Common myeloid progenitor, CD34-positive (primary cell): ENCODE measurements at regions not wholly inside any gene's neighbourhood (a gene's known extent, or its start where the extent isn't known, plus 50 kb on each side); places are given as distances from the start of the nearest gene placed in this dataset.

ENCODE experiments used
- CTCF ChIA-PET: fragments of 350-600 bp; sonication (Branson Sonifier 250); formaldehyde crosslinking; loops from one replicate; lab custom pipeline; 2021; ENCODE audit warnings: antibody characterized with exemption; lab: Charles Lee
- POLR2A ChIA-PET: fragments of 350-600 bp; sonication (Branson Sonifier 250); formaldehyde crosslinking; loops from one replicate; lab custom pipeline; 2021; ENCODE audit warnings: antibody characterized with exemption; lab: Charles Lee
- DNase-seq, 3 donors: peaks; one replicate each; pipeline versions ENCODE4 v3.0.0 to v3.0.0-alpha.2; 2013
- H3K27ac ChIP-seq, 2 experiments: 1 replicate in 1 of 2; 2 replicates in 1 of 2; pipeline ENCODE4 v1.7.0; 2013; ENCODE audit warnings: inconsistent platforms in 2 of 2, low read length in 2 of 2, mild to moderate bottlenecking in 2 of 2, low read depth in 1 of 2, moderate library complexity in 1 of 2; ENCODE audit not compliant: severe bottlenecking in 2 of 2, insufficient read depth in 1 of 2, poor library complexity in 1 of 2
- H3K27me3 ChIP-seq, 5 experiments: replicated peaks in 2 of 5; 1 replicate in 3 of 5; 2 replicates in 2 of 5; pipeline versions ENCODE4 v1.6.1 to v1.7.0; 2013; ENCODE audit warnings: low read length in 4 of 5, mild to moderate bottlenecking in 2 of 5, moderate library complexity in 2 of 5, inconsistent platforms in 1 of 5; ENCODE audit not compliant: insufficient read depth in 5 of 5, control insufficient read depth in 4 of 5
- H3K36me3 ChIP-seq, 4 experiments: 1 replicate in 2 of 4; 2 replicates in 2 of 4; pipeline versions ENCODE4 v1.6.1 to v1.7.0; 2013; ENCODE audit warnings: low read length in 3 of 4, control low read depth in 1 of 4, mild to moderate bottlenecking in 1 of 4; ENCODE audit not compliant: control insufficient read depth in 4 of 4, insufficient read depth in 4 of 4
- H3K4me1 ChIP-seq, 4 experiments: 1 replicate in 3 of 4; 2 replicates in 1 of 4; pipeline versions ENCODE4 v1.6.1 to v1.7.1; 2013; ENCODE audit warnings: low read length in 3 of 4, mild to moderate bottlenecking in 3 of 4, control low read depth in 1 of 4, inconsistent platforms in 1 of 4, moderate library complexity in 1 of 4; ENCODE audit not compliant: control insufficient read depth in 4 of 4, insufficient read depth in 4 of 4; ENCODE audit errors: control extremely low read depth in 1 of 4
- H3K4me3 ChIP-seq, 7 experiments: 1 replicate in 4 of 7; 2 replicates in 3 of 7; pipeline versions ENCODE4 v1.5.1 to v1.7.0; 2013; ENCODE audit warnings: mild to moderate bottlenecking in 7 of 7, low read length in 6 of 7, moderate library complexity in 6 of 7, inconsistent platforms in 2 of 7, low read depth in 2 of 7, control low read depth in 1 of 7; ENCODE audit not compliant: insufficient read depth in 4 of 7, control insufficient read depth in 1 of 7; ENCODE audit errors: extremely low read depth in 1 of 7
- H3K9me3 ChIP-seq, 5 experiments: 1 replicate in 4 of 5; 2 replicates in 1 of 5; pipeline versions ENCODE4 v1.6.1 to v1.7.1; 2013; ENCODE audit warnings: low read length in 4 of 5, mild to moderate bottlenecking in 2 of 5, inconsistent platforms in 1 of 5, low read depth in 1 of 5, moderate library complexity in 1 of 5; ENCODE audit not compliant: control insufficient read depth in 4 of 5, insufficient read depth in 2 of 5; ENCODE audit errors: control extremely low read depth in 1 of 5
- WGBS: methylation state at CpG from one replicate; pipeline ENCODE4 v1.1.5; 2013; ENCODE audit not compliant: insufficient coverage; 5-methylcytosine and 5-hydroxymethylcytosine counted together

DNA sequence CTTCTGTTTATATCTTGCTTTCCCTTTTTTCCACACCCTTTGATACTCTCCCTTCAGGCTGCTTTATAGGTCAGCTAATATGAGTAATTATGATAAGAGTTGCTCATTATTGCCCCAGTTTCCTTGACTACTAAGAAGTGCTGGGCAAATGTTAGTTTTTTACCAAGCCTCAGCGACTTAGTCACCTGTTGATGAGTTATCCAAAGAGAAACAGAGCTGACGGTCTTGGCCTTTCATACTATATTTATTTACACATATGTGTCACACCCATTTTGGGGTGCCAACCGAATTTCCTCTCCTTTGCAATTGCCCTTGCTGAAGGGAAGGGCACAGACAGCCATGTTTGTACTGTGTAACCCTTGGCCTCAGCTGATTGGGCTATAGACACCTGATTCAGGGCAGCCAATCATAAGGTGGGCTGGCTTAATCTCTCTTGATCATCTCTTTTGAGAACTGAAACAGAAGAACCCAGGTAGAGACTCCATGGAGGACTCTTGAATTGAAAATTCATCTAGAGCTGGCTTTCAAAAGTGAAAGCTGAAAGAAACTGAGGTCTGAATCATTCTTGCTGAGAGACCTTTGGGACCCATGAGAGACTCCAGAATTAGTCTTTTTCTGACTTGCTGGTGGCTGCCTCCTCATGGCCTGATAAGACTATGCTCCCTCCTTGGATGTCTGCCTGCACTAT, 111.7 kb upstream of the RPS6KA3 start:
- H3K36me3 ChIP-seq = no peaks in the 10 kb centered on the region
- H3K27ac ChIP-seq = no peak overlapping the region
- ChIA-PET CTCF (interaction anchor here (0.7 kb wide), 1 partner anchor 8 kb away, joined by 3 read pairs; no protein-coding TSS in a partner anchor), POLR2A (no interaction called here)
- H3K4me3 ChIP-seq = no peak overlapping the region
- WGBS = 64% methylated on average over 3 of the region's 3 CpGs
- no peaks in the 10 kb centered on the region for H3K9me3 ChIP-seq
- peaks cover 5 to 21% (median 16%) of the 10 kb centered on the region in 4 experiments for H3K4me1 ChIP-seq
- no peak for DNase-seq
- no peaks in the 10 kb centered on the region for H3K27me3 ChIP-seq

GRCh38 chrX:20374900-20375438, 108.3 kb upstream of the RPS6KA3 start:
- POLR2A ChIA-PET = no interaction called here
- CTCF ChIA-PET = interaction anchor here (1.2 to 1.4 kb wide), 2 partner anchors 62 to 155 kb away, joined by 3 read pairs; no protein-coding TSS in a partner anchor
- Histone ChIP-seq H3K27me3 (no peaks in the 10 kb centered on the region), H3K36me3 (no peaks in the 10 kb centered on the region), H3K4me3 (peak overlapping the region in 5 of 7 experiments; percentile 8 to 54 (median 51)), H3K4me1 (peaks cover 5 to 24% (median 15%) of the 10 kb centered on the region in 4 experiments), H3K9me3 (no peaks in the 10 kb centered on the region), H3K27ac (peak overlapping the region in 1 of 2 experiments; percentile 69)
- WGBS = 15% methylated on average over 3 of the region's 4 CpGs
- DNase-seq = peak; percentile 43 to 84 (median 76)

- Histone ChIP-seq H3K36me3 (no peaks in the 10 kb centered on the region), H3K27me3 (no peaks in the 10 kb centered on the region), H3K4me1 (peaks cover 5 to 24% (median 15%) of the 10 kb centered on the region in 4 experiments), H3K9me3 (no peaks in the 10 kb centered on the region), H3K4me3 (peak overlapping the region in 1 of 7 experiments; percentile 23), H3K27ac (peak overlapping the region in 1 of 2 experiments; percentile 69)
- ChIA-PET CTCF (interaction anchor here (1.2 to 1.4 kb wide), 2 partner anchors 63 to 155 kb away, joined by 3 read pairs; no protein-coding TSS in a partner anchor), POLR2A (no interaction called here)
- no CpG with 5 or more reads among the region's 4 CpGs for WGBS
- peak in 2 of 3 donors; percentile 38 to 52 for DNase-seq
Observed at GRCh38 chrX:20374450-20374849, 107.7 kb upstream of the RPS6KA3 start.

DNA sequence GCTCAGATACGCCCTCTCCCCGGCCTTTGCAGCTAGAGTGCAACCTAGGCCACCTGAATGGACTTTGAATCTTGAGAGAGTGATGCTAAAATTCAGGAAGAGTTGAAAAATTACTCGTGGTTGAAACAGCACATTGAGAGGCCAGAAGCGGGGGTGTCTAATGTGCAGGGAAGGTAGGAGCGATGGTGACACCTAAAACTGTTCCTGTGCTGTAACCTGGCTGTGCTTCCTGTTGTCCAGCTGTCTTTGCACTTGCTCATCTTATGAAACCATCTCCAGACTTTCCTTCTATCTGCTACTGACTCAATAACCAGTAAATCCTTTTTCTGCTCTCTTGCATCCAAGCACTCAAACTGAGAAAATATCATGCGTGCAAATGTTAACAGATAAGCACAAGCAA, 106.4 kb upstream of the RPS6KA3 start:
- Histone ChIP-seq H3K27ac (no peak overlapping the region), H3K4me3 (no peak overlapping the region), H3K27me3 (no peaks in the 10 kb centered on the region), H3K9me3 (no peaks in the 10 kb centered on the region), H3K36me3 (no peaks in the 10 kb centered on the region), H3K4me1 (peaks cover 5 to 24% (median 15%) of the 10 kb centered on the region in 4 experiments)
- POLR2A ChIA-PET = no interaction called here
- no peak for DNase-seq
- WGBS = 72% methylated on average over 4 of the region's 6 CpGs
- CTCF ChIA-PET = no interaction called here

DNA sequence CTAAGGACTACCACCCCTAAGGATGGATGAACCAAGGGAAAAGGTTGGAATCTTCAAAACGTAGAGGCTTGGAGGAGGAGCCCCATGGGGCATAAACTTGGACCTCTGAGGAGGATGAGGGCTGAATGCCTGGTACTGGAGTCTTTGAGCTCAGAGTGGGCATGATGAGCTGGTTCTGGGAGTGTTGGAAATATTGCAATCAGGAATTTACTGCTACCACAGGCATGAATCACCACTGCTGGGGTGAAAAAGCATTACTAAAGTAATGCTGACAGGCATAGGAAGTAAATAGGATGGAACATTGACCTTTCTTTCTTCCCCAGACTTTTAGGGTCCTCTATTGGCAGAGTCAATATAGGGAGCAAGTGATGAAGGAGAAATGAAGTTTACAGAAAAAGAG, 105.8 kb upstream of the RPS6KA3 start:
- 50% methylated on average over 1 of the region's 1 CpG for WGBS
- CTCF ChIA-PET = no interaction called here
- POLR2A ChIA-PET = no interaction called here
- H3K4me3 ChIP-seq = no peak overlapping the region
- no peak for DNase-seq
- H3K4me1 ChIP-seq = peaks cover 5 to 24% (median 15%) of the 10 kb centered on the region in 4 experiments
- H3K27me3 ChIP-seq = no peaks in the 10 kb centered on the region
- H3K9me3 ChIP-seq = no peaks in the 10 kb centered on the region
- H3K27ac ChIP-seq = no peak overlapping the region
- H3K36me3 ChIP-seq = no peaks in the 10 kb centered on the region

- 83% methylated on average over 3 of the region's 3 CpGs for WGBS
- DNase-seq = no peak
- H3K4me3 ChIP-seq = no peak overlapping the region
- peaks cover 0 to 18% (median 8%) of the 10 kb centered on the region in 4 experiments for H3K4me1 ChIP-seq
- ChIA-PET POLR2A (no interaction called here), CTCF (no interaction called here)
- H3K36me3 ChIP-seq = no peaks in the 10 kb centered on the region
- H3K27ac ChIP-seq = no peak overlapping the region
- no peaks in the 10 kb centered on the region for H3K9me3 ChIP-seq
- H3K27me3 ChIP-seq = no peaks in the 10 kb centered on the region
Observed at GRCh38 chrX:20369468-20369867, 102.8 kb upstream of the RPS6KA3 start.

- H3K9me3 ChIP-seq = no peaks in the 10 kb centered on the region
- H3K36me3 ChIP-seq = no peaks in the 10 kb centered on the region
- H3K27me3 ChIP-seq = peaks cover 0 to 2% (median 0%) of the 10 kb centered on the region in 5 experiments
- CTCF ChIA-PET = no interaction called here
- 100% methylated on average over 1 of the region's 4 CpGs for WGBS
- no peak for DNase-seq
- peaks cover 0 to 17% (median 6%) of the 10 kb centered on the region in 4 experiments for H3K4me1 ChIP-seq
- H3K4me3 ChIP-seq = no peak overlapping the region
- POLR2A ChIA-PET = no interaction called here
- no peak overlapping the region for H3K27ac ChIP-seq
Observed at GRCh38 chrX:20364238-20364637, 97.5 kb upstream of the RPS6KA3 start.
